ENCODE measurements at regions not wholly inside any gene's neighbourhood (a gene's known extent, or its start where the extent isn't known, plus 50 kb on each side); places are given as distances from the start of the nearest gene placed in this dataset.

- no peak for TF ChIP-seq CTCF (IDR thresholded peaks at IDR 0.05; ENCODE audit: low read depth, low read length, missing control alignments)
- no peak for DNase-seq (ENCODE audit: extremely low read depth, low read depth)
- H3K4me3 ChIP-seq (replicated peaks; ENCODE audit: low read depth, low read length): no peak overlapping the region
Measured at GRCh38 chr22:48137640-48138039, 1375.2 kb downstream of the TBC1D22A start.

GRCh38 chr22:48135592-48135991 is 1373.1 kb downstream of the TBC1D22A start:
- no peak for DNase-seq (ENCODE audit: extremely low read depth, low read depth)
- no peak for TF ChIP-seq CTCF (IDR thresholded peaks at IDR 0.05; ENCODE audit: low read depth, low read length, missing control alignments)
- no peak overlapping the region for H3K4me3 ChIP-seq (replicated peaks; ENCODE audit: low read depth, low read length)

- H3K4me3 ChIP-seq (replicated peaks; ENCODE audit: low read depth, low read length): no peak overlapping the region
- TF ChIP-seq CTCF (IDR thresholded peaks at IDR 0.05; ENCODE audit: low read depth, low read length, missing control alignments): no peak
- no peak for DNase-seq (ENCODE audit: extremely low read depth, low read depth)
Measured at GRCh38 chr22:48125416-48125815, 1363.0 kb downstream of the TBC1D22A start.

- no peak for DNase-seq (ENCODE audit: extremely low read depth, low read depth)
- TF ChIP-seq CTCF (IDR thresholded peaks at IDR 0.05; ENCODE audit: low read depth, low read length, missing control alignments): no peak
- H3K4me3 ChIP-seq (replicated peaks; ENCODE audit: low read depth, low read length): no peak overlapping the region
Measured at GRCh38 chr22:48121984-48122383, 1359.5 kb downstream of the TBC1D22A start.

- no peak overlapping the region for H3K4me3 ChIP-seq (replicated peaks; ENCODE audit: low read depth, low read length)
- DNase-seq (ENCODE audit: extremely low read depth, low read depth): no peak
- TF ChIP-seq CTCF (IDR thresholded peaks at IDR 0.05; ENCODE audit: low read depth, low read length, missing control alignments): no peak
Measured at GRCh38 chr22:48118654-48119053, 1356.2 kb downstream of the TBC1D22A start.

GRCh38 chr22:48116871-48117270 is 1354.4 kb downstream of the TBC1D22A start:
- no peak for TF ChIP-seq CTCF (IDR thresholded peaks at IDR 0.05; ENCODE audit: low read depth, low read length, missing control alignments)
- no peak overlapping the region for H3K4me3 ChIP-seq (replicated peaks; ENCODE audit: low read depth, low read length)
- DNase-seq (ENCODE audit: extremely low read depth, low read depth): no peak
